MG63 (cell line): ENCODE measurements at regions not wholly inside any gene's neighbourhood (a gene's known extent, or its start where the extent isn't known, plus 50 kb on each side); places are given as distances from the start of the nearest gene placed in this dataset.

Experiments
- DNase-seq: peaks from one replicate; pipeline ENCODE4 v3.0.0-alpha.2; 2020
- H3K27me3 ChIP-seq: fragments of 250-450 bp; sonication (Bioruptor Pico); 2 replicates; pipeline ENCODE4 v1.5.1; 2020; ENCODE audit warnings: mild to moderate bottlenecking, moderate library complexity
- H3K36me3 ChIP-seq: fragments of 250-450 bp; sonication (Bioruptor Pico); 2 replicates; pipeline ENCODE4 v1.5.1; 2020; ENCODE audit warnings: mild to moderate bottlenecking, moderate library complexity
- H3K4me3 ChIP-seq: fragments of 250-450 bp; sonication (Bioruptor Pico); 2 replicates; pipeline ENCODE4 v1.5.1; 2020; ENCODE audit warnings: mild to moderate bottlenecking, moderate library complexity
- H3K9me3 ChIP-seq: fragments of 250-450 bp; sonication (Bioruptor Pico); 2 replicates; pipeline ENCODE4 v1.5.1; 2020; ENCODE audit warnings: mild to moderate bottlenecking, moderate library complexity

DNA sequence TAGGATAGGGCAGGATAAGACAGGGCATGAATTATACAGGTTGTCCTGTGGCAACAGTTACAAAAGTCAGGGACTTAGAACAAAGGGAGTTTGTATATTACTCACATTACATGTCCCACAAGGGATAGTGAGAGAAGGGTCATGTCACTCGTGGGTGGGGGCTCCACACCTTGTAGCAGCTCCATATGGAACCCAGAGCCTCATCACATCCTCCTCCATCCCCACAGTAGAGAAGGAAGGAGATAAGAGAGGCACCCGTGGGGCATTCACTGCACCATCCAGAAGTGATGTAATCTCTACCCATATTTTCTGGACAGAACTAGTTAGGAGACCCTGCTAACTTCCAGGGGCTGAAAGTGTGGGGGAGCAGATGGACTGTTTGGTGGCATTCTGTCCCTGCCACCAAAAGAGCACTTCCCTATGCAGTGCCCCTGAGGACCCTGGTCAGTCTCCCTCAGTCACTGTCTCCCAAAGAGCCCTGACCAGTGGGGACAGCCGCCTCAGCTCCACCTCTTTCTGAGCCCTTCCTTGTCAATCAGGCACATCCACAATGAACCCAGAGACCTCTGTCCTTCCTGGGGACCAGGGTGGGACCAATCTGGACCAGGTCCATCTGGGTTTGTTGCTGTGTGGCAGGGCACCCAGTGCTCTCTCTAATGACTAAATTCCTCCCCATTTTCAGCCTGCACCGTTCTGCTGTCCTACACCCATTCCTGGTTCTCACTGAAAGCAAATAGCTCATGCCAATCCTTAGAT lies 154.8 kb upstream of the ETV3 start:
- Histone ChIP-seq H3K9me3 (no peaks in the 10 kb centered on the region), H3K27me3 (peaks cover 6% of the 10 kb centered on the region; the same call in 1 of the 2 replicates), H3K4me3 (no peak overlapping the region), H3K36me3 (no peaks in the 10 kb centered on the region)
- DNase-seq, result no peak

DNA sequence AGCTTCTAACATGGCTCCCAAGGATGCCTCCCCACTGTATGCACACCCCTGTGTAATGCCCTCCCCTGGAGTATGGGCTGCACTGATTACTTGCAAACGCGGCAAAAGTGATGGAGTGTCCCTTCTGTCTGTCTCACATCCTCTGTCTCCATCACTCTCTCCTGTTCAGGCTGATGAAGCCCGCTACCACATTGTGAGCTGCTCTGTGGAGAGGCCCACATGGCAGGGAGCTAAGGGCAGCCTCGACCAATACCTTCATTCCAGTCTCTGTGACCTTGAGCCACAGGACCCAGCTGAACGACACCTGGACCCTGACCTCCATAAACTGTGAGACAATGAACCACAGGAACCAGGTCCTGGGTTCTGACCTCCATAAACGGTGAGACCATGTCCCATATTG lies 154.1 kb upstream of the ETV3 start:
- no peak for DNase-seq
- Histone ChIP-seq H3K27me3 (peaks cover 5% of the 10 kb centered on the region; the same call in 1 of the 2 replicates), H3K4me3 (no peak overlapping the region), H3K36me3 (no peaks in the 10 kb centered on the region), H3K9me3 (no peaks in the 10 kb centered on the region)

DNA sequence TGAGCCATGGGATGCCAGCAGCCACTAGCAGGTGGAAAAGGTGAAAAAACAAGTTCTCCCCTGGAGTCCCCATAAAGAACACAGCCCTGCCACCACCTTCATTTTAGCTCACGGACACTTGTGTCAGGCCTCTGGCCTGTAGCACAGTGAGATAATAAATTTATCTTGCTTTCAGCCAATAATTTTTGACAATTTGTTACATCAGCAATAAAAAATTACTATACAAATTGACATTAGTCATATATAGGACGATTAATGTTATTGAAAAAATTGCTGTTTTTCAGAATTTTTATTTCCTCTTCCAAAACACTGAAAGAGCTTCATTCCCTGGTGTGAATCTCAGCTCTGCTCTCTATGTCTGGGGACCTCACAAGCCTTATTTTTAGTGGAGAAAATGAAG lies 152.9 kb upstream of the ETV3 start:
- Histone ChIP-seq H3K27me3 (0 out of 2 replicates have a peak, but pooled peaks cover 2% of the 10 kb centered on the region), H3K4me3 (no peak overlapping the region), H3K36me3 (no peaks in the 10 kb centered on the region), H3K9me3 (no peaks in the 10 kb centered on the region)
- no peak for DNase-seq

DNA sequence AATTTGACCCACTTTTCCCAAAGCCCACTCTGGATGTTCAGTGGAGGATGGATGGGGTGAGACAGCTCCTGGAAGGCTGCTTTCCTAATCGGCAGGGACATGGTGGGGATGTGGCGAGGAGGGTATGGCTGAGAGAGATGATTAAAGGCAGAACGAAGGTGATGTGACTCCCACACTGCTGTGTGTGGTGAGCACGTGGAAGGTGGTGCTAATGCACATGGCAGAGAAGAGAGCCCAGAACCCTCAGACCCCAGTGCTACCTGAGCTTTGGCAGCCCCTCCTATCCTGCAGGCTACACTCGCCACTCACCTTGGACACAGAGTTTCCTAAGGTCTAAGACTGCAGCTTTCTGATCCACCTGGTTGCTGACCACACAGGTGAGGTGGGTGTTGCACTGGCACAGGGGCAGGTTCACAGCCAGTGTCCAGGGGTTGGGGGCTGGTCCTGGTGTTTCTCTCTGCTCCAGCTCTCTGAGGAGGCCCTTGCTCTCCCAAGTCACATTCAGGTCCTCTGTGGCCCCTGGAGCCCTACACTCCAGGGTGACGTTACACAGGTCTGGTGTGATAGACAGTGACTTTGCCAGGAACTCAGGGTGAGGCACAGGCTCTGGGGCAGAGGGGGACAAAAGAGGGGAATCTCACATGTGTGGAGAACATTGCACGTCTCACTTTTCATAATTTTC lies 151.4 kb upstream of the ETV3 start:
- DNase-seq, result no peak
- Histone ChIP-seq H3K27me3 (no peaks in the 10 kb centered on the region; the same call in 1 of the 2 replicates), H3K4me3 (no peak overlapping the region), H3K9me3 (no peaks in the 10 kb centered on the region), H3K36me3 (no peaks in the 10 kb centered on the region)

DNA sequence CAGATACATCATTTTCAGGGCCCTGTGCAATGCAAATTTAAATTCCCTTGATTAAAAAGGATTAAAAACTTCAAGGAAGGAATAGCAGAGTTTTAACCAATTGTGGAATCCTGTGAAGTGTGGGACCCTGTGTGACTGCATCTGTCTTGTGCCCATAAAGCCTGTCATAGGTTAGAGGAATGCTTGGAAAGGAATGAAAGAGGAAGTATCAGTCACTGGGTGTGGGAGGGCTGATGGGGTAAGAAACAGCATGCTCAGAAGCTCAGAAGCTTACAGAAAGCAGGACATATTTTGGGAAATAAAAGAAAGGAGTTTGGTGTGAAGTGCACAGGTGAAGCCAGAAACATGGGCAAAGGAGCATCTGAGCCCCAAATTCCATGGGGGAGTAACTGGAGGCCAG lies 150.8 kb upstream of the ETV3 start:
- Histone ChIP-seq H3K27me3 (no peaks in the 10 kb centered on the region; the same call in 1 of the 2 replicates), H3K9me3 (no peaks in the 10 kb centered on the region), H3K4me3 (no peak overlapping the region), H3K36me3 (no peaks in the 10 kb centered on the region)
- no peak for DNase-seq

DNA sequence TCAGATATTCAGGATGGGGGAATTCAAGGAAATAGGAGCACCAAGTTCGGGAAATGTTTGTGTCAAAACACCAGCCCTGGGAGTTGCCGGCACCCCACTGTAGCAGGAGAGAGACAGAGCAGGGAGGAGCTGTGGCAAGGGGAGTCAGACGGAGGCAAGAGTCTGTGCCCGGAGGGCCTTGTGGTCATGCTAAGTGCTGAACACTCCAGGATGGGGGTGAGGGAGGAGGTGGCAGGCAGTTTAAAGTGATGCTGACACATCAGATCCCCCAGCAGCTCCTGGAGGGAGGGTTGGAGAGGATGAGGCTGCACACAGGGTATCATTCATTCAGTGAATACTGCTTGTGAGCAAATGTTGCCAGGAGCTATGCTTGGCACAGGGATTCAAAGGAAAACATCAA lies 150.3 kb upstream of the ETV3 start:
- H3K9me3 ChIP-seq, result no peaks in the 10 kb centered on the region
- H3K36me3 ChIP-seq, result no peaks in the 10 kb centered on the region
- peak; percentile 12 for DNase-seq
- no peak overlapping the region for H3K4me3 ChIP-seq
- H3K27me3 ChIP-seq, result peaks cover 2% of the 10 kb centered on the region; the same call in 1 of the 2 replicates

DNA sequence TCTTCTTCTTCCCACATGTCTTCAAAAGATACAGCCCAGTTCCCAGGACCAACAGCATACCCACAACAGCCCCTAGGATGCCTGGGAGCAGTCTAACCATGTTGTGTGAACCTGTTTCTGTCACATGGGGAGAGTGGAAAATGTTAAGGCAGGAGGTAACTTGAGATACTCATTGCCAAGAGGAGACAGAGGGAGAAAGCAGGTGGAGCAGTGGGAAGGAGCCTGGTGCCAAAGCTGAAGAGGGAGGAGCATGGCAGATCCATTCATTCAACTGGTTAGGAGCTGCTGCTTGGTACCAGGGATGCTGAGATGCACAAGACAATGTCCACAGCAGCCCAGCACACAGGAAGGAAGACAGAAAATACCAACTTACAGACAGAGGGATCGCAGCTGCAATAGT lies 149.8 kb upstream of the ETV3 start:
- H3K36me3 ChIP-seq, result no peaks in the 10 kb centered on the region
- no peaks in the 10 kb centered on the region for H3K9me3 ChIP-seq
- peaks cover 6% of the 10 kb centered on the region; the same call in 1 of the 2 replicates for H3K27me3 ChIP-seq
- DNase-seq, result no peak
- H3K4me3 ChIP-seq, result no peak overlapping the region

DNA sequence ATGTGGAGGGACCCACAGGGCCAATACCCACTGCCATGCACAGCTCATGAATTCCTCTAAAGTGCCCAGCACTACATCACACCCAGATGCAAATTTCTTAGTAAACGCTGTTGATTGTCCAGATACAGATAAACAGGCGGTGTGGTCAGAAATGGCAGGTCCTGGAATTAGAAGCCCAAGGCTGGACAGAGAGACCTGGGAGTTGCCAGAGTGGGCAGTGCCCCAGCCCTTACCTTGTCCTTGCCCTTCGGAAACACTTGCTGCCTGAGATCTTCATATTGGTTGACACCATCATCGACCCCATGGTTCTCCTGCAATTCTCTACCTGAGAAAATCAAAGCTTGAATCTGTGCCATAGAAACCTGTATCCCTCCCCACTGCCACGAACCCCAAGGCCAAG lies 149.3 kb upstream of the ETV3 start:
- DNase-seq, result no peak
- Histone ChIP-seq H3K9me3 (no peaks in the 10 kb centered on the region), H3K4me3 (no peak overlapping the region), H3K27me3 (peaks cover 6% of the 10 kb centered on the region; the same call in 1 of the 2 replicates), H3K36me3 (no peaks in the 10 kb centered on the region)

DNA sequence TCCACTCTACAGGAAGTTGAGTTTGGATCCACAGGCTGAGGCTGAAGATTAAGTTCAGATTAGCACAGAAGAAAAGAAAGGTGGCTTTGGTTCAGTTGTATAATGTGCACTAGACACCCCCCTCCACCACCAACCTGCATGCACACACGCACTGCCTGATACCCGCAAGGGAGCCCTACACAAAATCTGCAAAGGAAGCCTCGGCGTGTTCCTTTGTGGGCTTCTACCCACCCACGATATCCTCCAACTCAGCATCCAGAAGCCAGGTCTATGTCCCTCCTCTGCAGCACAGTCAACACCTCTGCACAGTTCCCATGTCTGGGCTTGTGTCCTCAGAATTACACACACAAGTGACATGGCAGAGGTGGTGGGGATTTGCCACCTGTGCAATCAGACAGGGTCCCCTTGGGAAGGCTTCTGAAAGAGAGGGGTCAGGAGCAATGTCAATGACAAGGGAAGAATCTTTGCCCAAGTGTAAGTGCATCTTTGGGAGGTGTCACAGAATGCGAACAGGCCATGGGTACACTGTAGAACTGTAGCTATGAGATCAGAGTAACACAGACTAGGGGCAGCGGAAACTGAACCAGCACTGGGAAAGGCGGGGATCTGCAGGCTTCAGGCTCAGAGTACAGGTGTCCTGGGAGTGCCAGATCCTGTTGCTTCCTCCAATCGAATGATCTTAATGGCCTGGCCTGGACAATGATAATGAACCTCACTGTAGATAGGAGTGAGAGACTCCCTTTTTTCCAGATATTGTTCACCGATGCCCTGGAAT lies 148.6 kb upstream of the ETV3 start:
- Histone ChIP-seq H3K9me3 (no peaks in the 10 kb centered on the region), H3K27me3 (peaks cover 6% of the 10 kb centered on the region; the same call in 1 of the 2 replicates), H3K36me3 (no peaks in the 10 kb centered on the region), H3K4me3 (no peak overlapping the region)
- DNase-seq, result no peak

DNA sequence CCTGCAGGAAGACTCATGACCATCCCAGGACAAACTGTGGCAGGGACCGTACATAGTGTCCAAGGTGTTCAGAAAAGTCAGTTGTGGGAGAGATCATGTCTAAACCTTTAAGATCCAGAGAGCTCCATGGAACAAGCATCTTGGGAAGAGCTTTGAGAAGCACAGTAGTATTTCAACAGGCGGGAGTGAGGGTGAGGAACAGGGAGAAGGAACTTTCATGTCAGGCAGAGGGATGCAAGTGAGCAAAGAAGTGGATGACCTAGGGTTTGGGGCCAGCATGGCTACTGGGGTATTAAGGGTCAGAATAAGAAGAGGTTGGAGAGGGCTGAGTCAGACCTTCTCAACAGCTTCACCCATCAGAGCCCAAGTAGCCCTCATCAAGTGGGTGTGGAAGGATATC lies 147.9 kb upstream of the ETV3 start:
- H3K9me3 ChIP-seq, result no peaks in the 10 kb centered on the region
- peaks cover 6% of the 10 kb centered on the region; the same call in 1 of the 2 replicates for H3K27me3 ChIP-seq
- no peak for DNase-seq
- no peaks in the 10 kb centered on the region for H3K36me3 ChIP-seq
- no peak overlapping the region for H3K4me3 ChIP-seq

DNA sequence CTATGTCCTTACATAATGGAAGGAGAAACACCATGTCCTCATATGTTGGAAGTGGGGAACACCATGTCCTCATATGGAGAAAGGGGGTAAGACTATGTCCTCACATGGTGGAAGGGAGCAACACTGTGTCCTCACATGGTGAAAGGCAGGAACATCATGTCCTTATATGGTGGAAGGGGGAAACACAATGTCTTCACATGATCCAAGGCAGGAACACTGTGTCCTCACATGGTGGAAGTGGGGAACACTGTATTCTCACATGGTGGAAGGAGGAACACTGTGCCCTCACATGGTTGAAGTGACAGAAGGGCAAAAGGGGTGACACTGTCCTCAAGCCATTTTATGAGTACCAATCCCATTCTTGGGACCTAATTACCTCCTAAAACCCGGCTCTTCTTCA lies 146.3 kb upstream of the ETV3 start:
- H3K36me3 ChIP-seq, result no peaks in the 10 kb centered on the region
- no peak for DNase-seq
- H3K9me3 ChIP-seq, result no peaks in the 10 kb centered on the region
- H3K4me3 ChIP-seq, result no peak overlapping the region
- peaks cover 6% of the 10 kb centered on the region; the same call in 1 of the 2 replicates for H3K27me3 ChIP-seq

DNA sequence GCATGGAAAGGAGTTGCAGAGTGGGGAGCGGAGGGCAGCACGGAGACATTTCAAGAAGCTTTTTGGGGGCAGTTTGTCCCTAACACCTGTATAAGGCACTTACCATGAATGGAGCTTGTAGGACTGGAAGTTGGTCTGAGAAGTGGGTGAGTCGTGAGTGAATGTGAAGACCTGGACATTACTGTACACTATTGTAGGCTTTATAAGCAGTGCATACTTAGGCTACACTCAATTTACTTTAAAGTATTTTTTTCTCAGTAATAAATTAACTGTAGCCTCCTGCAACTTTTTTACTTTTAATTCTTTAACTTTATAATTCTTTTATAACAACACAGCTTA lies 141.6 kb upstream of the ETV3 start:
- no peak for DNase-seq
- H3K9me3 ChIP-seq, result no peaks in the 10 kb centered on the region
- H3K4me3 ChIP-seq, result no peak overlapping the region
- H3K27me3 ChIP-seq, result peaks cover 6% of the 10 kb centered on the region; the same call in 1 of the 2 replicates
- H3K36me3 ChIP-seq, result no peaks in the 10 kb centered on the region

DNA sequence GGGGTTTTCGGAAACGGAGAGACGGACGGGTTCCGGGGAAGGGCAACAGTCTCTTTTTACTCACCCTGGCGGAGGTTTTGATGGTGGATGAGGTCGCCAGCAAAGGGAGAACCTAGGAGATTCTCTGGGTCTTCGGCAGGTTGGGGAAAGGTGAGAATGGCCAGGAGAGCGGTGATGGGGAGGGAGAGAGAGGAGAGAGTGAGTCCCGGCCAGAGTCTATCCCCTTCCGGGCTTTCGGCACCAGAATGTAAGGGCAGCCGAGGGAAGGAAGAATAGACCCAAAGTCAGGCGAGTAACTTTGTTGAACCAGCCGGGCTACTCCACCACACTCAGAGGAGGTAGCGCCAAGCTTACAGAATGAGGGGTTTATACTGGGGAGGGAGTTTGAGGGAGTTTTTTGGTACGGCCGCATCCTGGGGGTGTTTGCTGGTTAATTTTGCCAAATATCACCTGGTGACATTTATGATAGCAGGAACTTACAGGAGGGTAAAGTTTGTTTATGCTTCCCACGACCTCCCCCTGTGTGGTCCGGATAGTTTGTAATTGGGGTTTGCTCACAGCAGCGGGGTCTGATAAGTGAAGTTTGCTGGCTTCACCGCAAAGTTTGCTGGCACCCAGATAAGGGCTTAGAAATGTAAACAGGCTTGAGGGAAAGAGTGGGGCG lies 141.1 kb upstream of the ETV3 start:
- Histone ChIP-seq H3K9me3 (no peaks in the 10 kb centered on the region), H3K36me3 (no peaks in the 10 kb centered on the region), H3K27me3 (peaks cover 6% of the 10 kb centered on the region; the same call in 1 of the 2 replicates), H3K4me3 (no peak overlapping the region)
- DNase-seq, result no peak

DNA sequence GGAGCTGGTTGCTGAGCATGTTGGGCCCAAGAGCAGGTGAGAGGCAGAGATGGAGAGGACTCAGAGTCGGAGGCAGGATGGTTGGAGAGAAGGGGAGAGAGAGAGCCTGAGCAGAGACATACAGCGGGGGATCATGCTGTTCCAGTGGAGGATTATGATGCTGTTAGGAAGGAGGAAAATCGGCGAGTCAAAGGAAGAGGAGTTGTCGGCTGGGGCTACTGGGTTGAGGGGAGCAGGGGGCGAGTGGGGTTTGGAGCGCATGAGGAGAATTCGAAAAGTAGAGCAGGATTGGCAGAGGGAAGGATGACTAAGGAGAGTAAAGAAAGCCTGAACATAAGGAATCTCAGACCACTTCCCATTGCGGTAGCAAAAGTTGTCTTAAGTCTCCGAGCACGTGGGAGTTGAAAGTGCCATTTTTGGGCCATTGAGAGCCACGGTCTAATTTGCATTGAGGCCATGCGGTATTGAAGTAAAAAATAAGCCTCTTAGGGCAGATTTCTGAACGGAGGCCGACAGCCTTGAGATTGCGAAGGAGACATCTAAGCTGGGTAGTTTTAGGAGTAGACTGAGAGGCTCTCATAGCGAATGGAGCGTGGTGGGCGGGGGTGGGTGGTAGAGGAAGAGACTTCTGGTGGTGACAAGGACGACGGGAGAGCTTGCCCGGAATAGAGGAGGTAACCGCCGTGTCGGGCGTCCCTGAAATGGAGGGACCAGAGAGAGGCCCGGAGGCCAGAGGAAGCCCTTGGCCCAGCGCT lies 140.4 kb upstream of the ETV3 start:
- no peak overlapping the region for H3K4me3 ChIP-seq
- peaks cover 5% of the 10 kb centered on the region; the same call in 1 of the 2 replicates for H3K27me3 ChIP-seq
- DNase-seq, result no peak
- no peaks in the 10 kb centered on the region for H3K9me3 ChIP-seq
- H3K36me3 ChIP-seq, result no peaks in the 10 kb centered on the region

DNA sequence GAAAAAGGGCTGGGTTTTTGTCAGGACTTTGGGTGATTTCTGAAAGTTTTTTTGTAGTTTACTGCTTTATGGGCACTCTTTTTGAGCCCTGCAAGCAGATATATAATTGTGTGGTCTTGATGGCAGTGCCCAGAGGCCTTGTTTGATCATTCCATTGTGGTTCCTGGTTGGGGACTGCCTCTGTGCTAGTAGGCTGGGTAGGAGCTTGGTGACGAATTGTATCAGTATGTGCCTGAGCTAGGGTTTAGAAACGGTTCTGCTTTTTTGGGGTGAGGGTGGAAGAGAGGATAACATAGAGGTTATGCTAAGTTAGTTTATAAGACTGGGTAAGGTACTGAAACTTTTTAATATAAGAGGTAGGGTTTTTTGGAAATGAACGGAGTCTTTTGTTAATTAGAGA lies 139.7 kb upstream of the ETV3 start:
- H3K9me3 ChIP-seq, result no peaks in the 10 kb centered on the region
- no peaks in the 10 kb centered on the region for H3K36me3 ChIP-seq
- DNase-seq, result no peak
- H3K4me3 ChIP-seq, result no peak overlapping the region
- H3K27me3 ChIP-seq, result no peaks in the 10 kb centered on the region

DNA sequence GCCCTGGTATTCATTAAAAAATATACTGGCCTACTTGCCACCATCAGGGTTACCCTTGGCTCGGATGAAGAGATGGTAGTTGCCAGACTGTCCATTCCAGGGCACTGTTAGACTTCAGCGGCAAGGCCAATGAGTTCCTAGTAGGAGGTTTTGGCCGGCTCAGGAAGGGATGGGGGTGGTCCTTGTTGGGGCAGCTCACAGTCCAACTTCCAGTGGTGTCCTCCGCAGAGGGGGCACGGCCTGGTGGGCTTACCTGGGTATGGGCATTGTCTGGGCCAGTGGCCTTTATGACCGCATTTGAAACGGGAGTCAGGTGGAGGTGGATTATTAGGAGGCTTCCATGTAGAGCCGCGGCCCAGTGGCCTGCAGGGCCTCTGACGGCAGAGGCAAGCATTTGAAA lies 139.1 kb upstream of the ETV3 start:
- H3K27me3 ChIP-seq, result no peaks in the 10 kb centered on the region
- no peak overlapping the region for H3K4me3 ChIP-seq
- no peak for DNase-seq
- H3K9me3 ChIP-seq, result no peaks in the 10 kb centered on the region
- H3K36me3 ChIP-seq, result no peaks in the 10 kb centered on the region
